ENCODE measurements at regions not wholly inside any gene's neighbourhood (a gene's known extent, or its start where the extent isn't known, plus 50 kb on each side); places are given as distances from the start of the nearest gene placed in this dataset.

DNA sequence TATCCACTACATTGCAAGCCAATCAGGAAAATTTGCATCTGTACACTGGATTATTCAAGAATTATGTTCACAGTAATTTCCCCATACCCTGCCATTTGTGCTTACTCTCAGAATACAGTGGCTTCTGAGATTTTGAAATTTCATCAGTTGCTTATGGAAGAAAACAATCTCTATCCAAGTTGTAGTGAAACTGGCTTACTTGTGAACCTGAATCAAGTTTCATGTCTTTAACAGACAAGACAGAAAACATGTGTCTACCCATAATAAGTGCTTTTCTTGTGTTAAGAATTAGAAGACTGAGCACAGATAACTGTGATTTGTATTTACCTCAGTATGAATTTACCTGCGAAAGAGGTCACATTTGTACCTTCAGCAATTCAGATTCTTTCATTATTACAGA lies 672.7 kb upstream of the ADGRL2 start:
- Mint-ChIP-seq H3K9me3 (peaks cover 14% of the 10 kb centered on the region), H3K36me3 (ENCODE audit: low read depth) (no peaks in the 10 kb centered on the region), H3K27me3 (no peaks in the 10 kb centered on the region), H3K4me3 (no peak overlapping the region), H3K27ac (no peak overlapping the region), H3K4me1 (ENCODE audit: low read depth) (no peaks in the 10 kb centered on the region)
- Histone ChIP-seq H3K27ac (ENCODE audit: low read depth in 1 of 2, low read length in 2 of 2) (no peak overlapping the region), H3K9me3 (ENCODE audit: control insufficient read depth in 1 of 2, insufficient read depth in 1 of 2, low read length in 2 of 2) (peaks cover 0 to 5% of the 10 kb centered on the region in 2 experiments), H3K36me3 (ENCODE audit: insufficient read depth, low read length) (no peaks in the 10 kb centered on the region), H3K4me1 (ENCODE audit: insufficient read depth, low read length) (no peaks in the 10 kb centered on the region), H3K27me3 (ENCODE audit: control insufficient read depth in 1 of 2, insufficient read depth in 2 of 2, low read length in 2 of 2) (no peaks in the 10 kb centered on the region), H3K4me3 (ENCODE audit: low read length) (no peak overlapping the region)
- intact Hi-C loops (cut with DNase I, micrococcal nuclease), result no loop called here
- TF ChIP-seq, protein P1, sequence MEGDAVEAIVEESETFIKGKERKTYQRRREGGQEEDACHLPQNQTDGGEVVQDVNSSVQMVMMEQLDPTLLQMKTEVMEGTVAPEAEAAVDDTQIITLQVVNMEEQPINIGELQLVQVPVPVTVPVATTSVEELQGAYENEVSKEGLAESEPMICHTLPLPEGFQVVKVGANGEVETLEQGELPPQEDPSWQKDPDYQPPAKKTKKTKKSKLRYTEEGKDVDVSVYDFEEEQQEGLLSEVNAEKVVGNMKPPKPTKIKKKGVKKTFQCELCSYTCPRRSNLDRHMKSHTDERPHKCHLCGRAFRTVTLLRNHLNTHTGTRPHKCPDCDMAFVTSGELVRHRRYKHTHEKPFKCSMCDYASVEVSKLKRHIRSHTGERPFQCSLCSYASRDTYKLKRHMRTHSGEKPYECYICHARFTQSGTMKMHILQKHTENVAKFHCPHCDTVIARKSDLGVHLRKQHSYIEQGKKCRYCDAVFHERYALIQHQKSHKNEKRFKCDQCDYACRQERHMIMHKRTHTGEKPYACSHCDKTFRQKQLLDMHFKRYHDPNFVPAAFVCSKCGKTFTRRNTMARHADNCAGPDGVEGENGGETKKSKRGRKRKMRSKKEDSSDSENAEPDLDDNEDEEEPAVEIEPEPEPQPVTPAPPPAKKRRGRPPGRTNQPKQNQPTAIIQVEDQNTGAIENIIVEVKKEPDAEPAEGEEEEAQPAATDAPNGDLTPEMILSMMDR (IDR thresholded peaks at IDR 0.05), result no peak
- ATAC-seq (ENCODE audit: poor library complexity) (no peak), DNase-seq (no peak)
- ChIA-PET POLR2A (no interaction called here), CTCF (no interaction called here)

DNA sequence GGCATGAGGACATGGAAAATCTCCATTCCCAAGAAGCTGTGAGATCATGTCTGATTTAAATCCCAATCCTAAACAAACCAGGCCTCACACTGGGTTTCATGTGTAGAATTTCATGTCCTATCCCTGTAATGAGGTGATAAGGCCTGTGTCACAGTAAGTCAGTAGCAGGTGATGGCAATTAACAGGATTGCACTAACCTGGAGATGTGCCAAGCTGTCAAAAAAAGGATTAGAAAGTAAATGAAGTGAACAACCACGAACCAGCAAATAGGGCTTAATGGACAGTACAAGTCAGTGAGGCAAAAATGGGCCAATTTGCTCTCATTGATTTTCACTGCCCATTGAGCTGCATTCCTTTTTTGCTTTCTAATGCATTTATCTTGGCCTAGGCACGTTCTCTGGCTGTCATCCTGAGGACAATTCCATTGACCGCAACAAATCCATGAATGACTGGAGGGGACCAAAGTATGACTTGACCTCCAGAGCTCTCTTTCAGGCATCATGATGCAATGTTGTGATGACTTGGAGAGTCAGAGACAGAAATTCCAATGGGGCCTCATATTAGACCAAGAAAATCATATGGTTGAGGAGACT lies 673.6 kb upstream of the ADGRL2 start:
- no peaks in the 10 kb centered on the region for H3K4me1 Mint-ChIP-seq (ENCODE audit: low read depth)
- Histone ChIP-seq H3K9me3 (ENCODE audit: control insufficient read depth in 1 of 2, insufficient read depth in 1 of 2, low read length in 2 of 2) (peaks cover 0 to 5% of the 10 kb centered on the region in 2 experiments), H3K27ac (ENCODE audit: low read depth in 1 of 2, low read length in 2 of 2) (no peak overlapping the region), H3K27me3 (ENCODE audit: control insufficient read depth in 1 of 2, insufficient read depth in 2 of 2, low read length in 2 of 2) (no peaks in the 10 kb centered on the region), H3K4me1 (ENCODE audit: insufficient read depth, low read length) (no peaks in the 10 kb centered on the region), H3K4me3 (ENCODE audit: low read length) (no peak overlapping the region), H3K36me3 (ENCODE audit: insufficient read depth, low read length) (no peaks in the 10 kb centered on the region)
- H3K36me3 Mint-ChIP-seq (ENCODE audit: low read depth), result no peaks in the 10 kb centered on the region
- H3K27ac Mint-ChIP-seq, result no peak overlapping the region
- ChIA-PET CTCF (no interaction called here), POLR2A (no interaction called here)
- no peak for ATAC-seq (ENCODE audit: poor library complexity)
- H3K9me3 Mint-ChIP-seq, result peaks cover 14% of the 10 kb centered on the region
- intact Hi-C loops (cut with DNase I, micrococcal nuclease), result no loop called here
- no peak for DNase-seq
- H3K27me3 Mint-ChIP-seq, result no peaks in the 10 kb centered on the region
- no peak overlapping the region for H3K4me3 Mint-ChIP-seq
- TF ChIP-seq, protein P1 (IDR thresholded peaks at IDR 0.05), result no peak

DNA sequence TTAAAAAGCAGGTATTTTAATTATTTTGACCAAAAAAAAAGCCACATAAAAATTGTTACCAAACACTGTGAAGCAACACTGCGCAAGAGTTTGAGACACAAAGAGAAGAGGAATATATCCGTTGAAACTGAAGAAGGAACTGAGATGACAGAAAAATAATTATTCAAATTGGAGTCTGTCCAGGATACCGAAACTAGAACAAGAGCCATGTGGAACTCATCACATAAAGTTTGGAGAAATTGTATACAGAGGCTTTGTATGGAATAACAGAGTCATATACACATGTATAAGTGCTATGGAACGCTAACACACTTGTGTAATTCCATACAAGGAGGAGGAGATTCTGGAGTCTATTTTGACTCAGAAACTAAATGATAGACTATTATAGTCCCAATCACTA lies 675.1 kb upstream of the ADGRL2 start:
- H3K4me1 Mint-ChIP-seq (ENCODE audit: low read depth), result no peaks in the 10 kb centered on the region
- DNase-seq (no peak), ATAC-seq (ENCODE audit: poor library complexity) (no peak)
- POLR2A ChIA-PET, result no interaction called here
- CTCF ChIA-PET, result no interaction called here
- H3K27me3 ChIP-seq (ENCODE audit: control insufficient read depth in 1 of 2, insufficient read depth in 2 of 2, low read length in 2 of 2), result no peaks in the 10 kb centered on the region
- no peaks in the 10 kb centered on the region for H3K36me3 ChIP-seq (ENCODE audit: insufficient read depth, low read length)
- H3K4me1 ChIP-seq (ENCODE audit: insufficient read depth, low read length), result no peaks in the 10 kb centered on the region
- no peak overlapping the region for H3K27ac ChIP-seq (ENCODE audit: low read depth in 1 of 2, low read length in 2 of 2)
- no peaks in the 10 kb centered on the region for H3K36me3 Mint-ChIP-seq (ENCODE audit: low read depth)
- no peak overlapping the region for H3K27ac Mint-ChIP-seq
- no peak overlapping the region for H3K4me3 Mint-ChIP-seq
- no peaks in the 10 kb centered on the region for H3K27me3 Mint-ChIP-seq
- TF ChIP-seq, protein P1 (IDR thresholded peaks at IDR 0.05), result no peak
- H3K9me3 ChIP-seq (ENCODE audit: control insufficient read depth in 1 of 2, insufficient read depth in 1 of 2, low read length in 2 of 2), result no peaks in the 10 kb centered on the region
- intact Hi-C loops (cut with DNase I, micrococcal nuclease), result no loop called here
- H3K9me3 Mint-ChIP-seq, result peaks cover 14% of the 10 kb centered on the region
- no peak overlapping the region for H3K4me3 ChIP-seq (ENCODE audit: low read length)
